Heart left ventricle (tissue), 16 donors: ENCODE measurements at regions not wholly inside any gene's neighbourhood (a gene's known extent, or its start where the extent isn't known, plus 50 kb on each side); places are given as distances from the start of the nearest gene placed in this dataset.

Experiments
- ATAC-seq, 4 donors: fragments of 200-7000 bp; cut with Tn5 transposase; one replicate each; pipeline ENCODE4 v1.9.1; 2020 to 2022; ENCODE audit warnings: moderate library complexity in 4 of 4, mild to moderate bottlenecking in 3 of 4, moderate number of reproducible peaks in 1 of 4
- DNase-seq, 5 donors: peaks; one replicate each; pipeline ENCODE4 v3.0.0-alpha.2; 2020
- H3K27ac ChIP-seq, 12 donors: fragments of 200-600 bp; sonication (generic) in 4 of 12; one replicate each; pipeline versions ENCODE4 v1.5.0 to v1.8.0; 2016 to 2022; ENCODE audit warnings: mild to moderate bottlenecking in 2 of 12
- H3K27me3 ChIP-seq, 9 donors: fragments of 200-600 bp; sonication (generic) in 2 of 9; one replicate each; pipeline versions ENCODE4 v1.5.1 to v1.8.0; 2016 to 2022; ENCODE audit warnings: mild to moderate bottlenecking in 3 of 9
- H3K36me3 ChIP-seq, 9 donors: fragments of 200-600 bp; sonication (generic) in 2 of 9; one replicate each; pipeline versions ENCODE4 v1.5.0 to v1.8.0; 2018 to 2022; ENCODE audit warnings: mild to moderate bottlenecking in 2 of 9
- H3K4me1 ChIP-seq, 12 donors: fragments of 200-600 bp; sonication (generic) in 4 of 12; one replicate each; pipeline versions ENCODE4 v1.5.0 to v1.8.0; 2016 to 2022; ENCODE audit warnings: mild to moderate bottlenecking in 3 of 12
- H3K4me3 ChIP-seq, 12 donors: fragments of 200-600 bp; sonication (generic) in 4 of 12; one replicate each; pipeline versions ENCODE4 v1.5.0 to v1.8.0; 2017 to 2022; ENCODE audit warnings: mild to moderate bottlenecking in 9 of 12, moderate library complexity in 4 of 12
- H3K9me3 ChIP-seq, 12 donors: fragments of 200-600 bp; sonication (generic) in 4 of 12; one replicate each; pipeline versions ENCODE4 v1.5.0 to v1.8.0; 2016 to 2022; ENCODE audit warnings: mild to moderate bottlenecking in 1 of 12
- CTCF ChIP-seq, 12 donors: fragments of 200-600 bp; sonication (generic) in 4 of 12; IDR thresholded peaks; one replicate each; pipeline versions ENCODE4 v1.5.0 to v1.8.0; 2018 to 2022; ENCODE audit warnings: antibody characterized with exemption in 12 of 12, mild to moderate bottlenecking in 5 of 12
- POLR2A ChIP-seq, 2 donors: fragments of 450-650 bp; IDR thresholded peaks; one replicate each; pipeline ENCODE4 v1.6.1; 2017; ENCODE audit warnings: antibody characterized with exemption in 2 of 2, mild to moderate bottlenecking in 2 of 2, moderate library complexity in 2 of 2
- WGBS, 4 donors: extraction: QIAGEN DNeasy Blood & Tissue Kit in 2 of 4; methylation state at CpG; one replicate each; pipeline versions ENCODE4 v1.1.5 to v1.1.7; 2013 to 2018; 5-methylcytosine and 5-hydroxymethylcytosine counted together
- intact Hi-C, 10 donors: fragments of 100-400 bp; cut with DNase I; formaldehyde crosslinking; loops; one replicate each; pipeline versions ENCODE4 v1.11.1 to v1.14.2; 2022
- donor health status: ischemic (EF 13 %, LVEDD 7.1; RV severe dilation, severe dysfunction).
- donor health status: healthy with polysubstance abuse.
- donor health status: DM: no; HTN: yes; CAD: no.
- donor health status: DM: no; HTN: no; CAD: no.
- donor health status: ischemic (EF 25% LVEDD 6.9; RV normal size, moderate dysfunction).
- donor health status: ischemic (EF 25% LVEDD 5.7; RV mildly dilated, moderate dysfunction).
- donor health status: healthy.
- donor health status: DM: yes; HTN: yes; CAD: no.
- donor health status: ischemic (EF 35%, LVEDD 5.7; RV mildly dilated, moderate dysfunction).
- donor health status: nonischemic (EF 11% LVEDD 7.7; RV severe dilation, severe dysfunction).
- donor health status: DM: yes; HTN: yes; CAD: no.
- donor health status: PGD.
- donor health status: ischemic (EF 29% LVEDD 5.4; RV normal size, mild dysfunction).
- donor health status: nonischemic (EF 23%, LVEDD 6.1; RV moderate dilation, normal function).

DNA sequence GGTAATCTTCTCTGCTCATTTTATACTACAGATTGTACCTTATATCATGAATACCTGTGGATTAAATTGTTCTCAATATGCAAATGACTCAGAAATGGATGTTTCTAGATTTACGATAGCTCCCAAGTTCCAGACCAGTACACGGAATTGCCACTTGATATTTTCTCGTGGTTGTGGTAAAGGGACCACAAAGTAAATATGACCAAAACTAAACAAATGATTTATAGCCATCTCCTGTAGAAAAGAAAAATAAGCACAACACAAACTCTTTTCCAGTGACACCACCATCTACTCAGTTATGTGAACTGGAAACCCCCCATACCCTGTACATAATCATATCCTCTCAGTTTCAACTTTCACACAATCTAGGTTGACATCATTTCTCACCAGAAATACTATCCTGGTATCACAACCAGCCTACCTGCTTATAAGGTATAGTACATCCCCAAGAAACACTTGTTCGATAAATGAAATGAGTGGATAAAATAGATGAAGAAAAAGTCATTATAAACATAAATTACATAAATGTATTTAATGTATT is 172.3 kb downstream of the ADGRL4 start:
- Histone ChIP-seq H3K9me3 (no peaks in the 10 kb centered on the region), H3K27ac (no peak overlapping the region), H3K36me3 (no peaks in the 10 kb centered on the region), H3K4me3 (no peak overlapping the region), H3K4me1 (no peaks in the 10 kb centered on the region), H3K27me3 (no peaks in the 10 kb centered on the region)
- intact Hi-C loops: loop anchor here in 3 of 10 donors (10.0 kb wide), 1 partner anchor 521 kb away; no protein-coding TSS in a partner anchor
- no peak for DNase-seq
- TF ChIP-seq POLR2A (IDR thresholded peaks at IDR 0.05) (no peak), CTCF (IDR thresholded peaks at IDR 0.05) (no peak)
- no peak for ATAC-seq
- WGBS, 4 donors: 90 to 96% (median 93%) methylated on average over 4 of the region's 4 CpGs

- H3K27me3 ChIP-seq: no peaks in the 10 kb centered on the region
- peaks cover 0 to 14% (median 3%) of the 10 kb centered on the region in 12 donors for H3K4me1 ChIP-seq
- H3K36me3 ChIP-seq: no peaks in the 10 kb centered on the region
- TF ChIP-seq POLR2A (IDR thresholded peaks at IDR 0.05) (no peak), CTCF (IDR thresholded peaks at IDR 0.05) (no peak)
- intact Hi-C loops: loop anchor here in 6 of 10 donors (5.0 to 10.0 kb wide), 3 partner anchors 361 to 518 kb away; no protein-coding TSS in a partner anchor
- ATAC-seq: no peak
- H3K27ac ChIP-seq: no peak overlapping the region
- DNase-seq: no peak
- H3K9me3 ChIP-seq: no peaks in the 10 kb centered on the region
- H3K4me3 ChIP-seq: no peak overlapping the region
Measured at GRCh38 chr1:78836726-78837125, 169.8 kb downstream of the ADGRL4 start.

DNA sequence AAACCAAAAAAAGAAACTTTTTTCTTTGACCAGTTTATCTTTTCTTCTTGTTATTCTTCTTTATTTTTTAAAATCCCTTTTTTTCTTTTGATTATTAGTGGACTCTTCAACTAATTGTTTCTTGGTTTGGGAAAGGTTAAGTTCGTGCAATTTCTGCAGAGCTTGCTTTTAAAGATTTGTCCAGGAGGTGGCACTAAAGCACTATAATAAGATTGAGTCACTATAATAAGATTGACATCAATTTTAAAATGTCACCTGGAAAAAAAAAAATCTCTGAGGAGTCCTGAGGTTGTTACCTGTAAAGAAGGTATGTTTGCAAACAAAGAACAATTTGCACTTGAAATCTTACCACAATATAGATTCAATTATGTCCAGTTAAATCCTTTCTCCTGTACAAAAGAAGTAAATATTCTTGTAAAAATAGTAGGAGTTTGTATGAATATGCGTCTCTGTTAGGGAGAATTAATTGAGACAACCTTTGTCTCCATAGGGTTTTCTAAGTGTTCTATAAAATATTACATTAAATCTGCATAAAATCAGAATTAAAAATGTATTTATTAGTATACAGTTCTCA is 166.7 kb downstream of the ADGRL4 start:
- H3K27me3 ChIP-seq: no peaks in the 10 kb centered on the region
- no peaks in the 10 kb centered on the region for H3K36me3 ChIP-seq
- H3K27ac ChIP-seq: no peak overlapping the region
- H3K9me3 ChIP-seq: no peaks in the 10 kb centered on the region
- intact Hi-C loops: loop anchor here (1.0 to 10.0 kb wide), 6 partner anchors 357 to 515 kb away; no protein-coding TSS in a partner anchor
- no peak for DNase-seq
- no peak for ATAC-seq
- TF ChIP-seq CTCF (IDR thresholded peaks at IDR 0.05) (peak; percentile 44 to 83 (median 70)), POLR2A (IDR thresholded peaks at IDR 0.05) (no peak)
- H3K4me3 ChIP-seq: no peak overlapping the region
- 37 to 46% (median 40%) methylated on average over 2 of the region's 2 CpGs for WGBS, 4 donors
- peaks cover 0 to 14% (median 3%) of the 10 kb centered on the region in 12 donors for H3K4me1 ChIP-seq
